OCI-M1 (cell line): ENCODE measurements at regions not wholly inside any gene's neighbourhood (a gene's known extent, or its start where the extent isn't known, plus 50 kb on each side); places are given as distances from the start of the nearest gene placed in this dataset.
"Not testable (repeated sequence)": the region's sequence is repeated elsewhere in the genome, so short reads cannot be mapped to it uniquely, and the experiment has no call there.

Experiments
- DNase-seq: peaks from one replicate; lab custom pipeline; 2025; lab: John Stamatoyannopoulos, UW

- no peak for DNase-seq
Measured at GRCh38 chr3:99586701-99587100, 51.7 kb upstream of the COL8A1 start.

GRCh38 chr3:99579965-99580364 lies 58.4 kb upstream of the COL8A1 start:
- DNase-seq = no peak

GRCh38 chr3:99579246-99579645 lies 59.1 kb upstream of the COL8A1 start:
- DNase-seq = no peak

GRCh38 chr3:99578339-99578970 lies 59.9 kb upstream of the COL8A1 start:
- no peak for DNase-seq

GRCh38 chr3:99576904-99577559 lies 61.4 kb upstream of the COL8A1 start:
- DNase-seq = no peak

- DNase-seq = no peak
Measured at GRCh38 chr3:99575683-99576082, 62.7 kb upstream of the COL8A1 start.

GRCh38 chr3:99570061-99570460 lies 68.3 kb upstream of the COL8A1 start:
- peak; percentile 51 for DNase-seq

GRCh38 chr3:99568663-99569335 lies 69.6 kb upstream of the COL8A1 start:
- no peak for DNase-seq

GRCh38 chr3:99565331-99565730 lies 73.1 kb upstream of the COL8A1 start:
- no peak for DNase-seq

GRCh38 chr3:99562990-99563607 lies 75.3 kb upstream of the COL8A1 start:
- DNase-seq = no peak

GRCh38 chr3:99562138-99562537 lies 76.3 kb upstream of the COL8A1 start:
- DNase-seq = peak; percentile 5

GRCh38 chr3:99561056-99561455 lies 77.3 kb upstream of the COL8A1 start:
- DNase-seq = no peak

GRCh38 chr3:99559196-99559595 lies 79.2 kb upstream of the COL8A1 start:
- no peak for DNase-seq

GRCh38 chr3:99555885-99556284 lies 82.5 kb upstream of the COL8A1 start:
- not testable (repeated sequence) for DNase-seq

- DNase-seq = peak; percentile 32
Measured at GRCh38 chr3:99551520-99551919, 86.9 kb upstream of the COL8A1 start.

- DNase-seq = no peak
Measured at GRCh38 chr3:99549957-99550603, 88.3 kb upstream of the COL8A1 start.

GRCh38 chr3:99549220-99549619 lies 89.2 kb upstream of the COL8A1 start:
- no peak for DNase-seq

- no peak for DNase-seq
Measured at GRCh38 chr3:99548674-99549073, 89.7 kb upstream of the COL8A1 start.

GRCh38 chr3:99545941-99546580 lies 92.3 kb upstream of the COL8A1 start:
- DNase-seq = peak; percentile 62

- DNase-seq = peak; percentile 85
Measured at GRCh38 chr3:99544786-99545281, 93.6 kb upstream of the COL8A1 start.

- no peak for DNase-seq
Measured at GRCh38 chr3:99543796-99544195, 94.6 kb upstream of the COL8A1 start.
